GM23248 (cell line): ENCODE measurements at regions not wholly inside any gene's neighbourhood (a gene's known extent, or its start where the extent isn't known, plus 50 kb on each side); places are given as distances from the start of the nearest gene placed in this dataset.

ENCODE experiments used
- EZH2 ChIP-seq: fragments of 200-600 bp; sonication (generic); IDR thresholded peaks from 2 replicates; pipeline ENCODE4 v1.6.1; 2018; ENCODE audit warnings: antibody characterized with exemption, mild to moderate bottlenecking; ENCODE audit not compliant: insufficient read depth, poor library complexity, severe bottlenecking
- EZH2phosphoT487 ChIP-seq: fragments of 200-600 bp; sonication (generic); IDR thresholded peaks from 2 replicates; pipeline ENCODE4 v1.6.1; 2018; ENCODE audit warnings: antibody characterized with exemption, moderate library complexity, mild to moderate bottlenecking, low read depth; ENCODE audit not compliant: insufficient read depth

DNA sequence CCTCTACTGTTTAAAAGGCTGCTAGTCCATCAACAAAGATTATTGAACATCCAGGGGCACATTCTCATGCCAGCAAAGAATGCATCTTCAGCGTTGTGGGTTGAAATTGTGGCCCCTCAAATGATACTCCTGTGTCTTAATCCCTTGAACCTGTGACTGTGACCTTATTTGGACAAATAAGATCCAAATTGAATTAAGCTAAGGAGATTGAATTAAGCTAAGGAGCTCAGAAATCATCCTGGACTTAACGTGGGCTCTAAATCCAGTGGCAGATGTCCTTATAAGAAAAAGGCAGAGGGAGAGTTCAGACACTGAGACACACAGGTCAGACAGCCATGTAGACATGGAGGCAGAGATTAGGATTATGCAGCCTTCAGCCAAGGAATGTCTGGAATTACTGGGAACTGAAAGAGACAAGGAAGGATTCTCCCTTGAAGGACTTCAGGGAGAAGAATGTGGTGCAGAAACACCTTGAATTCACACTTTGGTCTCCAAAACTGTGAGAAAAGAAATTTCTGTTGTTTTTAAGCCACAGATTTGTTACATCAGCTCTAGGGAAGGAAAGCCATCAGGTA lies 57.3 kb upstream of the SLC24A5 start:
- TF ChIP-seq EZH2: no peak
- no peak for TF ChIP-seq EZH2phosphoT487
